ENCODE measurements at regions not wholly inside any gene's neighbourhood (a gene's known extent, or its start where the extent isn't known, plus 50 kb on each side); places are given as distances from the start of the nearest gene placed in this dataset.

GRCh38 chr13:24630121-24630520 lies 50.1 kb upstream of the ATP12A start:
- no peak for DNase-seq
- Histone ChIP-seq H3K27me3 (no peaks in the 10 kb centered on the region), H3K27ac (peak overlapping the region; percentile 24), H3K4me1 (peaks cover 7% of the 10 kb centered on the region), H3K9me3 (no peaks in the 10 kb centered on the region), H3K4me3 (no peak overlapping the region), H3K36me3 (no peaks in the 10 kb centered on the region)
- no peak for TF ChIP-seq CTCF (IDR thresholded peaks at IDR 0.05)
- no peak for ATAC-seq
- intact Hi-C loops (cut with DNase I), result no loop called here
